HG03064 (cell line): ENCODE measurements at regions not wholly inside any gene's neighbourhood (a gene's known extent, or its start where the extent isn't known, plus 50 kb on each side); places are given as distances from the start of the nearest gene placed in this dataset.

Experiments used
- ATAC-seq: cut with Tn5 transposase; IDR thresholded peaks from one replicate; pipeline ENCODE4 v1.9.1; 2021; ENCODE audit warnings: low read depth; ENCODE audit not compliant: unreplicated experiment

- no peak for ATAC-seq
These were observed 577.3 kb downstream of the AJAP1 start for GRCh38 chr1:5231541-5232315.

GRCh38 chr1:5227114-5227513 is 572.7 kb downstream of the AJAP1 start:
- no peak for ATAC-seq

GRCh38 chr1:5225707-5226704 is 571.6 kb downstream of the AJAP1 start:
- ATAC-seq: no peak

- ATAC-seq: no peak
These were observed 568.8 kb downstream of the AJAP1 start for GRCh38 chr1:5223206-5223605.

GRCh38 chr1:5222626-5223025 is 568.2 kb downstream of the AJAP1 start:
- no peak for ATAC-seq

GRCh38 chr1:5221451-5221850 is 567.0 kb downstream of the AJAP1 start:
- no peak for ATAC-seq

GRCh38 chr1:5220821-5221220 is 566.4 kb downstream of the AJAP1 start:
- ATAC-seq: no peak

GRCh38 chr1:5220421-5220820 is 566.0 kb downstream of the AJAP1 start:
- no peak for ATAC-seq

- no peak for ATAC-seq
These were observed 545.6 kb downstream of the AJAP1 start for GRCh38 chr1:5200006-5200405.

- ATAC-seq: no peak
These were observed 543.9 kb downstream of the AJAP1 start for GRCh38 chr1:5198328-5198727.

GRCh38 chr1:5191470-5191869 is 537.1 kb downstream of the AJAP1 start:
- ATAC-seq: no peak

GRCh38 chr1:5189384-5189783 is 535.0 kb downstream of the AJAP1 start:
- ATAC-seq: no peak

- no peak for ATAC-seq
These were observed 511.4 kb downstream of the AJAP1 start for GRCh38 chr1:5165762-5166161.

GRCh38 chr1:5164158-5164557 is 509.7 kb downstream of the AJAP1 start:
- ATAC-seq: no peak

- no peak for ATAC-seq
These were observed 507.0 kb downstream of the AJAP1 start for GRCh38 chr1:5161372-5161771.

GRCh38 chr1:5157175-5157574 is 502.8 kb downstream of the AJAP1 start:
- ATAC-seq: no peak

GRCh38 chr1:5156416-5157120 is 502.2 kb downstream of the AJAP1 start:
- ATAC-seq: no peak

- ATAC-seq: no peak
These were observed 497.1 kb downstream of the AJAP1 start for GRCh38 chr1:5151511-5151910.

GRCh38 chr1:5150191-5150590 is 495.8 kb downstream of the AJAP1 start:
- no peak for ATAC-seq

- no peak for ATAC-seq
These were observed 493.4 kb downstream of the AJAP1 start for GRCh38 chr1:5147806-5148205.

- ATAC-seq: no peak
These were observed 488.0 kb downstream of the AJAP1 start for GRCh38 chr1:5142389-5142788.
